OCI-LY7 (cell line): ENCODE measurements at regions not wholly inside any gene's neighbourhood (a gene's known extent, or its start where the extent isn't known, plus 50 kb on each side); places are given as distances from the start of the nearest gene placed in this dataset.
"Not testable (repeated sequence)": the region's sequence is repeated elsewhere in the genome, so short reads cannot be mapped to it uniquely, and the experiment has no call there.

ENCODE experiments used
- BruUV-seq: library from RNA; stranded (reverse); fragments of 400-500 nt; replicated peaks from 2 replicates; lab custom pipeline; 2021; lab: Mats Ljungman, UMichigan
- CTCF ChIA-PET: fragments of 300-600 bp; sonication (Branson Sonifier 250); formaldehyde crosslinking; loops from one replicate; lab custom pipeline; 2022; ENCODE audit warnings: antibody characterized with exemption; ENCODE audit not compliant: unreplicated experiment; lab: Charles Lee
- POLR2A ChIA-PET: fragments of 300-600 bp; sonication (Branson Sonifier 250); formaldehyde crosslinking; loops from one replicate; lab custom pipeline; 2022; ENCODE audit warnings: antibody characterized with exemption; lab: Charles Lee
- DNase-seq: peaks from one replicate; pipeline ENCODE4 v3.0.0-alpha.2; 2015; ENCODE audit warnings: low spot score
- H2AFZ ChIP-seq: fragments of 200-600 bp; sonication (generic), shearing (Covaris generic); 2 replicates; pipeline ENCODE4 v1.6.1; 2014; ENCODE audit warnings: mild to moderate bottlenecking, antibody characterized with exemption, low read length, moderate library complexity
- H3K27ac ChIP-seq: fragments of 200-600 bp; sonication (generic); 2 replicates; pipeline ENCODE4 v1.5.1; 2014; ENCODE audit warnings: mixed run types, low read depth, mild to moderate bottlenecking, moderate library complexity, low read length, inconsistent platforms; ENCODE audit not compliant: poor library complexity, severe bottlenecking
- H3K36me3 ChIP-seq: fragments of 200-600 bp; sonication (generic); 2 replicates; pipeline ENCODE4 v1.6.1; 2014; ENCODE audit warnings: mild to moderate bottlenecking, antibody characterized with exemption, low read length, moderate library complexity, mixed read lengths; ENCODE audit not compliant: insufficient read depth
- H3K4me1 ChIP-seq: fragments of 200-600 bp; sonication (generic); 2 replicates; pipeline ENCODE4 v1.5.1; 2014; ENCODE audit warnings: mild to moderate bottlenecking, low read length; ENCODE audit not compliant: insufficient read depth, poor library complexity, severe bottlenecking
- H3K4me2 ChIP-seq: fragments of 200-600 bp; sonication (generic); 2 replicates; pipeline ENCODE4 v1.6.1; 2014; ENCODE audit warnings: mild to moderate bottlenecking, low read length
- H3K4me3 ChIP-seq: fragments of 200-600 bp; sonication (generic); 2 replicates; pipeline ENCODE4 v1.5.1; 2014; ENCODE audit warnings: mild to moderate bottlenecking, low read depth, low read length; ENCODE audit not compliant: poor library complexity, severe bottlenecking
- H3K79me2 ChIP-seq: fragments of 200-600 bp; sonication (generic); 2 replicates; pipeline ENCODE4 v1.6.1; 2016; ENCODE audit warnings: low read depth, mild to moderate bottlenecking, low read length, moderate library complexity, mixed read lengths; ENCODE audit not compliant: insufficient read depth
- H3K9me2 ChIP-seq: fragments of 200-600 bp; sonication (generic); 2 replicates; pipeline ENCODE4 v1.6.1; 2016; ENCODE audit warnings: mild to moderate bottlenecking, low read length, mixed read lengths; ENCODE audit not compliant: insufficient read depth
- H3K9me3 ChIP-seq: fragments of 200-600 bp; sonication (generic); 2 replicates; pipeline ENCODE4 v1.6.1; 2014; ENCODE audit warnings: mild to moderate bottlenecking, mixed run types, low read length, mixed read lengths
- H4K20me1 ChIP-seq: fragments of 200-600 bp; sonication (generic); 2 replicates; pipeline ENCODE4 v1.6.1; 2014; ENCODE audit warnings: mild to moderate bottlenecking, antibody characterized with exemption, low read length, moderate library complexity, mixed read lengths; ENCODE audit not compliant: insufficient read depth
- EZH2phosphoT487 ChIP-seq: fragments of 200-600 bp; sonication (generic); IDR thresholded peaks from 2 replicates; pipeline ENCODE4 v1.6.1; 2018; ENCODE audit warnings: low read depth, borderline replicate concordance, mild to moderate bottlenecking, mixed run types, antibody characterized with exemption, low read length, moderate library complexity, mixed read lengths
- intact Hi-C: fragments of 100-400 bp; cut with micrococcal nuclease; formaldehyde crosslinking; loops from one replicate; pipeline ENCODE4 v1.10.0; 2022; ENCODE audit not compliant: unreplicated experiment
- TF ChIP-seq, protein P1 (sequence below): fragments of 200-600 bp; sonication (generic); conservative IDR thresholded peaks from 2 replicates; pipeline ENCODE4 v1.5.1; 2014; ENCODE audit warnings: mild to moderate bottlenecking, antibody characterized with exemption, low read length, moderate library complexity, mixed read lengths

DNA sequence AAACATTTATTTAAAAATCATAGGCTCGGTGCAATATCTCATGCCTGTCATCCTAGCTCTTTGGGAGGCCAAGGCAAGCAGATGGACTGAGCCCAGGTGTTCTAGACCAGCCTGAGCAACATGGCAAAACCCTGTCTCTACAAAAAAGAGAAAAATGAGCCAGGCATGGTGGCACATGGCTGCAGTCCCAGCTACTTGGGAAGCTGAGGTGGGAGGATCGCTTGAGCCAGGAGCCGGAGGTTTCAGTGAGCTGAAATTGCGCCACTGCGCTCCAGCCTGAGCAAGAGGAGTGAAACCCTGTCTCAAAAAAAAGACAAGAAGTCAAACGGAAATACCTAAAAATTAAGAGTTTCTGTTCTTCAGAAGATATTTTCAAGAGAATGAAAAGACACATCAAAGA, 122.3 kb downstream of the RSL24D1 start:
- no peak for DNase-seq
- intact Hi-C loops, result no loop called here
- no peak overlapping the region for H2AFZ ChIP-seq
- no peak overlapping the region for H3K27ac ChIP-seq
- ChIA-PET CTCF (no interaction called here), POLR2A (interaction anchor here (1.0 kb wide), 1 partner anchor 16 kb away, joined by 3 read pairs; no protein-coding TSS in a partner anchor)
- H4K20me1 ChIP-seq, result no peaks in the 10 kb centered on the region
- no peak overlapping the region for H3K4me3 ChIP-seq
- BruUV-seq, result no TSS peak
- H3K36me3 ChIP-seq, result no peaks in the 10 kb centered on the region
- H3K9me2 ChIP-seq, result no peaks in the 10 kb centered on the region
- H3K4me2 ChIP-seq, result no peak overlapping the region
- H3K4me1 ChIP-seq, result no peaks in the 10 kb centered on the region
- no peaks in the 10 kb centered on the region for H3K79me2 ChIP-seq
- no peaks in the 10 kb centered on the region for H3K9me3 ChIP-seq
- no peak for TF ChIP-seq EZH2phosphoT487
- TF ChIP-seq, protein P1, sequence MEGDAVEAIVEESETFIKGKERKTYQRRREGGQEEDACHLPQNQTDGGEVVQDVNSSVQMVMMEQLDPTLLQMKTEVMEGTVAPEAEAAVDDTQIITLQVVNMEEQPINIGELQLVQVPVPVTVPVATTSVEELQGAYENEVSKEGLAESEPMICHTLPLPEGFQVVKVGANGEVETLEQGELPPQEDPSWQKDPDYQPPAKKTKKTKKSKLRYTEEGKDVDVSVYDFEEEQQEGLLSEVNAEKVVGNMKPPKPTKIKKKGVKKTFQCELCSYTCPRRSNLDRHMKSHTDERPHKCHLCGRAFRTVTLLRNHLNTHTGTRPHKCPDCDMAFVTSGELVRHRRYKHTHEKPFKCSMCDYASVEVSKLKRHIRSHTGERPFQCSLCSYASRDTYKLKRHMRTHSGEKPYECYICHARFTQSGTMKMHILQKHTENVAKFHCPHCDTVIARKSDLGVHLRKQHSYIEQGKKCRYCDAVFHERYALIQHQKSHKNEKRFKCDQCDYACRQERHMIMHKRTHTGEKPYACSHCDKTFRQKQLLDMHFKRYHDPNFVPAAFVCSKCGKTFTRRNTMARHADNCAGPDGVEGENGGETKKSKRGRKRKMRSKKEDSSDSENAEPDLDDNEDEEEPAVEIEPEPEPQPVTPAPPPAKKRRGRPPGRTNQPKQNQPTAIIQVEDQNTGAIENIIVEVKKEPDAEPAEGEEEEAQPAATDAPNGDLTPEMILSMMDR, result no peak

DNA sequence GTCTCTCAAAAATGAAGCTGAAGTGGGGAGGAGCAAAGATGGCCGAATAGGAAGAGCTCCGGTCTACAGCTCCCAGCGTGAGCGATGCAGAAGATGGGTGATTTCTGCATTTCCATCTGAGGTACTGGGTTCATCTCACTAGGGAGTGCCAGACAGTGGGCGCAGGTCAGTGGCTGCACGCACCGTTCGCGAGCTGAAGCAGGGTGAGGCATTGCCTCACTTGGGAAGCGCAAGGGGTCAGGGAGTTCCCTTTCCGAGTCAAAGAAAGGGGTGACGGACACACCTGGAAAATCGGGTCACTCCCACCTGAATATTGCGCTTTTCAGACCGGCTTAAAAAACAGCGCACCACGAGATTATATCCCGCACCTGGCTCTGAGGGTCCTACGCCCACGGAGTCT, 132.8 kb downstream of the RSL24D1 start:
- H2AFZ ChIP-seq, POLR2A ChIA-PET, H3K36me3 ChIP-seq, DNase-seq, BruUV-seq, H3K4me1 ChIP-seq, H3K4me3 ChIP-seq, H3K79me2 ChIP-seq, H4K20me1 ChIP-seq, H3K9me2 ChIP-seq, H3K9me3 ChIP-seq, H3K4me2 ChIP-seq, H3K27ac ChIP-seq, intact Hi-C loops, CTCF ChIA-PET: not testable (repeated sequence)

DNA sequence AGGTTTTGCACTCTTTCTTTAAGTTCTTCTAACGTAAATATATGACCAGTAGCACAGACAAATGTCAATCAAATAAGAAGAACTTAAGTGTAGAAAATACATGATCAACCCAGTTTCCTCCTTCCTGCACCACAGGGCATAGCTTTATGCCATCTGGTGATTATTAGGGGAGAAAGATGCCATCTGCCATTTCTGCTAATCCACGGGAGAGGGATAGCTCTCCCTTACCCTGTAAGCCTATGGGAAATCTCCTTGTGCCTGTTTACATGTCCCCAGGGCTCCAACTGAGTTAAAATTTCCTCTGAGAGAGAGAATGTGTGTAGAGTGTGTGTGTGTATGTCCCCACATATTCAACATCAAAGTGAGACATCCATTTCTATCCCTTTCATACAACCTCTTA, 135.9 kb downstream of the RSL24D1 start:
- ChIA-PET POLR2A (no interaction called here), CTCF (no interaction called here)
- Histone ChIP-seq H3K79me2 (no peaks in the 10 kb centered on the region), H3K4me3 (no peak overlapping the region), H3K36me3 (no peaks in the 10 kb centered on the region), H3K9me2 (no peaks in the 10 kb centered on the region), H3K4me2 (no peak overlapping the region), H3K9me3 (no peaks in the 10 kb centered on the region), H4K20me1 (no peaks in the 10 kb centered on the region), H3K27ac (no peak overlapping the region), H2AFZ (no peak overlapping the region), H3K4me1 (no peaks in the 10 kb centered on the region)
- intact Hi-C loops, result no loop called here
- no TSS peak for BruUV-seq
- no peak for DNase-seq
- TF ChIP-seq EZH2phosphoT487, result no peak

DNA sequence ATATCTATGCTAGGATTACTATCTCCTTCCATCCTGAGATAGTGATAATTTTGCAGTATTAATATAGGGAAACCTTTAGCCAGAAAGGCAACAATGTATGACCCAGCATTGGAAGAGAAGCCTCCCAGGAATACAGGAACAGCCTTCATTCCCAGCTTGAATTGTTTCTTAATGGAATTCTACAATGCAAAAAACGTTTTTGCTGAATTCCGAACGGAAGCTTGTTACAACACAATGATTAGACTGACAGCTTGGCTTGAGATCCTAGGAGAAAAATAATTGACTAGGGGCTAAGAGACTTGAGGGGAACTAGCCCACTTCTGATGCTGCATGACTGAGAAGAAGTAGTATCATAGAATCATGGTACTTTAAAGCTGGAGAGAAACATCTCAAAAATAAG, 140.2 kb downstream of the RSL24D1 start:
- Histone ChIP-seq H3K4me1 (no peaks in the 10 kb centered on the region), H2AFZ (no peak overlapping the region), H3K9me2 (no peaks in the 10 kb centered on the region), H3K27ac (no peak overlapping the region), H4K20me1 (no peaks in the 10 kb centered on the region), H3K79me2 (no peaks in the 10 kb centered on the region), H3K9me3 (no peaks in the 10 kb centered on the region), H3K4me3 (no peak overlapping the region), H3K4me2 (no peak overlapping the region), H3K36me3 (no peaks in the 10 kb centered on the region)
- BruUV-seq, result no TSS peak
- intact Hi-C loops, result no loop called here
- DNase-seq, result no peak
- TF ChIP-seq EZH2phosphoT487, result no peak
- TF ChIP-seq, protein P1, result no peak
- CTCF ChIA-PET, result no interaction called here
- POLR2A ChIA-PET, result interaction anchor here (0.5 to 1.5 kb wide), 2 partner anchors 12 to 26 kb away, joined by 3 read pairs; no protein-coding TSS in a partner anchor
